LNCaP clone FGC (cell line): ENCODE measurements at regions not wholly inside any gene's neighbourhood (a gene's known extent, or its start where the extent isn't known, plus 50 kb on each side); places are given as distances from the start of the nearest gene placed in this dataset.
"Not testable (repeated sequence)": the region's sequence is repeated elsewhere in the genome, so short reads cannot be mapped to it uniquely, and the experiment has no call there.

ENCODE experiments used
- DNase-seq: peaks from one replicate; pipeline ENCODE4 v3.0.0-alpha.2; 2011; ENCODE audit warnings: low read depth
- H3K4me3 ChIP-seq: 2 replicates; pipeline ENCODE4 v1.5.1; 2011; ENCODE audit warnings: mild to moderate bottlenecking, low read depth, low read length, control low read depth
- TF ChIP-seq, protein P1 (sequence below): IDR thresholded peaks from 2 replicates; pipeline ENCODE4 v1.5.1; 2012; ENCODE audit warnings: mild to moderate bottlenecking; ENCODE audit not compliant: control insufficient read depth, insufficient read depth; ENCODE audit errors: extremely low read depth

DNA sequence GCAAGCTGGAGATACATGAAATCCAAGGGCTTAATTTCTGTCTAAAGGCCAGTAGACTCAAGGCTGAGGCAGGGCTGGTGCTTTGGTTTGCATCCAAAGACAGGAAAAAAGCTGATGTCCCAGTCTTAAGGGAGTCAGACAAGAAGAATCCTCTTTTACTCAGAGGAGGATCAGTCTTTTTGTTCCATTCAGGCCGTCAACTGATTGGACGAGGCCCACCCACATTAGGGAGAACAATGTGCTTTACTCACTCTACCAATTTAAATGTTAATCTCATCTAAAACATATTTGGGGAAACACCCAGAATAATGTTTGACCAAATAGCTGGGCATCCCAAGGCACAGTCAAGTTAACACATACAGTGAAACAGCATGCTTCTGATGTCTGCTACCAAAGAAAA is 388.5 kb upstream of the CHRM2 start:
- no peak overlapping the region for H3K4me3 ChIP-seq
- DNase-seq, result no peak
- TF ChIP-seq, protein P1, sequence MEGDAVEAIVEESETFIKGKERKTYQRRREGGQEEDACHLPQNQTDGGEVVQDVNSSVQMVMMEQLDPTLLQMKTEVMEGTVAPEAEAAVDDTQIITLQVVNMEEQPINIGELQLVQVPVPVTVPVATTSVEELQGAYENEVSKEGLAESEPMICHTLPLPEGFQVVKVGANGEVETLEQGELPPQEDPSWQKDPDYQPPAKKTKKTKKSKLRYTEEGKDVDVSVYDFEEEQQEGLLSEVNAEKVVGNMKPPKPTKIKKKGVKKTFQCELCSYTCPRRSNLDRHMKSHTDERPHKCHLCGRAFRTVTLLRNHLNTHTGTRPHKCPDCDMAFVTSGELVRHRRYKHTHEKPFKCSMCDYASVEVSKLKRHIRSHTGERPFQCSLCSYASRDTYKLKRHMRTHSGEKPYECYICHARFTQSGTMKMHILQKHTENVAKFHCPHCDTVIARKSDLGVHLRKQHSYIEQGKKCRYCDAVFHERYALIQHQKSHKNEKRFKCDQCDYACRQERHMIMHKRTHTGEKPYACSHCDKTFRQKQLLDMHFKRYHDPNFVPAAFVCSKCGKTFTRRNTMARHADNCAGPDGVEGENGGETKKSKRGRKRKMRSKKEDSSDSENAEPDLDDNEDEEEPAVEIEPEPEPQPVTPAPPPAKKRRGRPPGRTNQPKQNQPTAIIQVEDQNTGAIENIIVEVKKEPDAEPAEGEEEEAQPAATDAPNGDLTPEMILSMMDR, result no peak

DNA sequence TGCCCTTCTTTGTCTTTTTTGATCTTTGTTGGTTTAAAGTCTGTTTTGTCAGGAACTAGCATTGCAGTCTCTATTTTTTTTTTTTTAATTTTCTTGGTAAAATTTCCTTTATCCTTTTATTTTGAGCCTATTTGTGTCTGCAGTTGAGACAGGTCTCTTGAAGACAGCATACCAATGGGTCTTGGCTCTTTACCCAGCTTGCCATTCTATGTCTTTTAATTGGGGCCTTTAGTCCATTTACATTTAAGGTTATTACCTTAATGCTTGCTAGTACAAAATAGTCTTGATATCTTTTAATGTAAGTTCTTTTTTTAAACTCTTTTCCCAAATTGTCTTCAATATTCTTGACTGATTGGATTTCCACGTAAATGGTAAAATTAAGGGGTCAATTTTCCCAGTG is 398.3 kb upstream of the CHRM2 start:
- no peak overlapping the region for H3K4me3 ChIP-seq
- DNase-seq, result no peak
- TF ChIP-seq, protein P1, result no peak

DNA sequence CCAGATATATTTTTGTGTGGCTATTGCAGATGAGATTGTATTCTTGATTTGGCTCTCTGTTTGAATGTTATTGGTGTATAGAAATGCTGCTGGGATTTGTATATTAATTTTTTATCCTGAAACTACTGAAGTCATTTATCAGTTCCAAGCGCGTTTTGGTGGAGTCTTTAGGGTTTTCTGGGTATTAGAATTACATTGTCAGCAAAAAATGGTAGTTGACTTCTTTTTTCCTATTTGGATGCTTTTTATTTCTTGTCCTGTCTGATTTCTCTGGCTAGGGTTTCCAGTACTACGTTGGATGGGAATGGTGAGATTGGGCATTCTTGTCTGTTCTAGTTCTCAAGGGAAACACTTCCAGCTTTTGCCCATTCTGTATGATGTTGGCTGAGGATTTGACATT is 415.5 kb upstream of the CHRM2 start:
- TF ChIP-seq, protein P1, result no peak
- H3K4me3 ChIP-seq, result no peak overlapping the region
- DNase-seq, result no peak

DNA sequence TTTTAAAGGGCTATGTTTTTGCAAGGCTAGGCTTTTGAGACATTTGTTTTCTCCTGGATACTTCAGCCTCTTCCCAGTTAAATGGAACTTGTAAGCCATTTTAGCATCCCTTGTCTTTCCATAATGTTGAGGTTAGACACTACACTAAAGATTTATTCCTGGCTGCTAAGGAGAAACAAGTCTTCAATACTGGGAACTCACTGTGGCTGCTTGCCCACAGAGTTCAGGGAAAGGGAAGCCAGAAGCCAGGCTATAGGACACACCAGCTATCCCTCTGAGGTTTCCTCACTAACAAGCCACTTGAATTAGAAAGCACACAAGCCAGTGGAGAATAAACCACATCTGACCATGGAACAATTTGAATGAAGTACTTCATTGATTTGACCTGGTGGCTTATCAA is 421.7 kb upstream of the CHRM2 start:
- TF ChIP-seq, protein P1, result no peak
- no peak overlapping the region for H3K4me3 ChIP-seq
- DNase-seq, result no peak

DNA sequence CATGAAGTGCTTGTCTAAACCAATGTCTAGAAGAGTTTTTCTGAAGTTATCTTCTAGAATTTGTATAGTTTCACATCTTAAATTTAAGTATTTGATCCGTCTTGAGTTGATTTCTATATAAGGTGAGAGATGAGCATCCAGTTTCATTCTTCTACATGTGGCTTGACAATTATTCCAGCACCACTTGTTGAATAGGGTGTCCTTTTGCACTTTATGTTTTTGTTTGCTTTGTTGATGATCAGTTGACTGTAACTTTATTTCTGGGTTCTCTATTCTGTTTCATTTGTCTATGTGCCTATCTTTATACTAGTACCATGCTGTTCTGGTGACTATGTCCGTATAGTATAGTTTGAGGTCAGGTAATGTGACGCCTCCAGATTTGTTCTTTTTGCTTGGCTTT is 426.6 kb upstream of the CHRM2 start:
- H3K4me3 ChIP-seq, result no peak overlapping the region
- DNase-seq, result no peak
- TF ChIP-seq, protein P1, result no peak

DNA sequence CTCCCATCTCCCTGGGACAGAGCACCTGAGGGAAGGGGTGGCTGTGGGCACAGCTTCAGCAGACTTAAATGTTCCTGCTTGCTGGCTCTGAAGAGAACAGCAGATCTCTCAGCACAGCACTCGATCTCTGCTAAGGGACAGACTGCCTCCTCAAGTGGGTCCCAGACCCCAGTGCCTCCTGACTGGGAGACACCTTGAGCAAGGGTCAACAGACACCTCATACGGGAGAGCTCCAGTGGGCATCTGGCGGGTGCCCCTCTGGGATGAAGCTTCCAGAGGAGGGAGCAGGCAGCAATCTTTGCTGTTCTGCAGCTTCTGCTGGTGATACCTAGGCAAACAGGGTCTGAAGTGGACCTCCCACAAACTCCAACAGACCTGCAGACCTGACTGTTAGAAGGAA is 436.7 kb upstream of the CHRM2 start:
- H3K4me3 ChIP-seq, DNase-seq: not testable (repeated sequence)

DNA sequence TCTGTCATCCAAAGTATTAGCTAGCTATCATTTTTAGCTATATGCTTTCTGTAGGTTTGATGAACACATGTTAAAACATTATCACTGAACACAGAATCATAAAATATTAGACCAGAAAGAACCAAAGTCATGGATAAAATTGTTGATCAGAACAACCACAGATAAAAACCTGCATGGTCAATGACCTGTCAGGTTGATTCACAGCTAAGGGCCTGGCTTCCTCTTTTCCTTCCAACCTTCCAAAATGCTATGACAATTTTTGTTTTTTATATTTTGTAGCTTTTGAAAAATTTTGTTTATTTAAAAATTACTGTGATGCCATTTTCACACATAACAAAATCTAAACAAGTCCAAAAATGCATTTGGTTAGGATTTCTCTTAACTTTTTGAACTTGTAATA is 444.4 kb upstream of the CHRM2 start:
- no peak overlapping the region for H3K4me3 ChIP-seq
- TF ChIP-seq, protein P1, result no peak
- no peak for DNase-seq

DNA sequence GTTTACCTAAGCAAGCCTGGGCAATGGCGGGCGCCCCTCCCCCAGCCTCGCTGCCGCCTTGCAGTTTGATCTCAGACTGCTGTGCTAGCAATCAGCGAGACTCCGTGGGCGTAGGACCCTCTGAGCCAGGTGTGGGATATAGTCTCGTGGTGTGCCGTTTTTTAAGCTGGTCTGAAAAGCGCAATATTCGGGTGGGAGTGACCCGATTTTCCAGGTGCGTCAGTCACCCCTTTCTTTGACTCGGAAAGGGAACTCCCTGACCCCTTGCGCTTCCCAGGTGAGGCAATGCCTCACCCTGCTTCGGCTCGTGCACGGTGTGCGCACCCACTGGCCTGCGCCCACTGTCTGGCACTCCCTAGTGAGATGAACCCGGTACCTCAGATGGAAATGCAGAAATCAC is 442.6 kb upstream of the MTPN start:
- H3K4me3 ChIP-seq, result not testable (repeated sequence)

More for the DNA sequence above, 442.6 kb upstream of the MTPN start:
- DNase-seq, result not testable (repeated sequence)
